ENCODE measurements at regions not wholly inside any gene's neighbourhood (a gene's known extent, or its start where the extent isn't known, plus 50 kb on each side); places are given as distances from the start of the nearest gene placed in this dataset.
"Not testable (repeated sequence)": the region's sequence is repeated elsewhere in the genome, so short reads cannot be mapped to it uniquely, and the experiment has no call there.

DNA sequence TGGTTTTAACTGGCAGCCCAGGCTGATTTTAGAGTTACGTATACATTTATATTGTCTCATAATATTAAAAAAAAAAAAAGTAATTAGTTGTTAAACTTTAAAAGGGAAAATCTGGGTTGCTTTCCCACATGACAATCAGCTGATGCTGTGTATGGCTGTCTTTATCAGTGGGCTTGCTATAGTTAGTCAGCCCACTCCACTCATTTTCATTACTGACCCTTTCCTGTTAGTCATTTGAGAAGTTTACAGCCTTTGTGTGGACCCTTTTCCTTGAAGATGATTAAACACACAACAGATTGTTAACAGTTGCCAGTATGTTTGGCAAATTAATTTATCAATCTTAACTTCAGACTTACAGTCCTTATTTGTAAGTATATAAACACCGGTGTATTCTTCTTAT is 164.5 kb upstream of the AGR3 start:
- Mint-ChIP-seq H3K27ac (ENCODE audit: unreplicated experiment) (no peak overlapping the region), H3K4me1 (ENCODE audit: low read depth, unreplicated experiment) (peaks cover 6% of the 10 kb centered on the region), H3K4me3 (ENCODE audit: unreplicated experiment) (no peak overlapping the region), H3K27me3 (ENCODE audit: insufficient read depth, unreplicated experiment) (no peaks in the 10 kb centered on the region), H3K9me3 (ENCODE audit: unreplicated experiment) (no peaks in the 10 kb centered on the region), H3K36me3 (ENCODE audit: insufficient read depth, unreplicated experiment) (no peaks in the 10 kb centered on the region)
- CTCF ChIA-PET = no interaction called here
- POLR2A ChIA-PET = no interaction called here
- TF ChIP-seq, protein P1, sequence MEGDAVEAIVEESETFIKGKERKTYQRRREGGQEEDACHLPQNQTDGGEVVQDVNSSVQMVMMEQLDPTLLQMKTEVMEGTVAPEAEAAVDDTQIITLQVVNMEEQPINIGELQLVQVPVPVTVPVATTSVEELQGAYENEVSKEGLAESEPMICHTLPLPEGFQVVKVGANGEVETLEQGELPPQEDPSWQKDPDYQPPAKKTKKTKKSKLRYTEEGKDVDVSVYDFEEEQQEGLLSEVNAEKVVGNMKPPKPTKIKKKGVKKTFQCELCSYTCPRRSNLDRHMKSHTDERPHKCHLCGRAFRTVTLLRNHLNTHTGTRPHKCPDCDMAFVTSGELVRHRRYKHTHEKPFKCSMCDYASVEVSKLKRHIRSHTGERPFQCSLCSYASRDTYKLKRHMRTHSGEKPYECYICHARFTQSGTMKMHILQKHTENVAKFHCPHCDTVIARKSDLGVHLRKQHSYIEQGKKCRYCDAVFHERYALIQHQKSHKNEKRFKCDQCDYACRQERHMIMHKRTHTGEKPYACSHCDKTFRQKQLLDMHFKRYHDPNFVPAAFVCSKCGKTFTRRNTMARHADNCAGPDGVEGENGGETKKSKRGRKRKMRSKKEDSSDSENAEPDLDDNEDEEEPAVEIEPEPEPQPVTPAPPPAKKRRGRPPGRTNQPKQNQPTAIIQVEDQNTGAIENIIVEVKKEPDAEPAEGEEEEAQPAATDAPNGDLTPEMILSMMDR (IDR thresholded peaks at IDR 0.05; ENCODE audit: insufficient read depth in 1 of 2, low read depth in 1 of 2, low read length in 1 of 2, severe bottlenecking in 1 of 2, unreplicated experiment in 1 of 2) = no peak
- Histone ChIP-seq H3K36me3 (ENCODE audit: control insufficient read depth, insufficient read depth, low read length) (no peaks in the 10 kb centered on the region), H3K4me1 (no peaks in the 10 kb centered on the region), H3K9me3 (no peaks in the 10 kb centered on the region; the same call in 1 of the 2 replicates), H3K4me3 (ENCODE audit: low read depth, low read length) (no peak overlapping the region), H3K27me3 (replicated peaks; ENCODE audit: control insufficient read depth, insufficient read depth, low read length) (no peaks in the 10 kb centered on the region)
- no TSS peak for BruUV-seq (replicated peaks)
- no peak for DNase-seq
- intact Hi-C loops (cut with micrococcal nuclease; ENCODE audit: unreplicated experiment) = no loop called here

DNA sequence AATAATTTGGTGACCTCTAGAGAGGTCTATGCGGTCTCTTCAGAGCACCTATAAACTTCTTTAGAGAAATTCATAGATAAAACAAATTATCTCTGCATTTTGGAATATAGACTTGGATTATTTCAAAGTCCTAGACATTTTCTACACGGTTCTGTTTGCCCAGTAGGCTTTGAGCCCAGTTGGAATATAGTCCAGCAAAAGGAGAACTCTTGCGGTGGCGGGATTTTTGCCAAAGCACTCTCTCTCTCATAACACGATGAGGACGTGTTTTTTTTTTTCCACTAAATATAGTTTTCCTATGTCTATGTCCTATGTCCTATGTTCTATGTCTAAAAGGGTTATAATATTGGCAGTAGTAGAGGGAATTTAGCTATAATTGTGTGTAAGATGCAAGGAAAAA is 164.9 kb upstream of the AGR3 start:
- TF ChIP-seq, protein P1 (IDR thresholded peaks at IDR 0.05; ENCODE audit: insufficient read depth in 1 of 2, low read depth in 1 of 2, low read length in 1 of 2, severe bottlenecking in 1 of 2, unreplicated experiment in 1 of 2) = no peak
- H3K36me3 ChIP-seq (ENCODE audit: control insufficient read depth, insufficient read depth, low read length) = no peaks in the 10 kb centered on the region
- intact Hi-C loops (cut with micrococcal nuclease; ENCODE audit: unreplicated experiment) = no loop called here
- H3K4me3 Mint-ChIP-seq (ENCODE audit: unreplicated experiment) = no peak overlapping the region
- no peak for DNase-seq
- H3K27me3 Mint-ChIP-seq (ENCODE audit: insufficient read depth, unreplicated experiment) = no peaks in the 10 kb centered on the region
- H3K36me3 Mint-ChIP-seq (ENCODE audit: insufficient read depth, unreplicated experiment) = no peaks in the 10 kb centered on the region
- BruUV-seq (replicated peaks) = no TSS peak
- no peaks in the 10 kb centered on the region for H3K4me1 ChIP-seq
- H3K9me3 Mint-ChIP-seq (ENCODE audit: unreplicated experiment) = no peaks in the 10 kb centered on the region
- H3K4me1 Mint-ChIP-seq (ENCODE audit: low read depth, unreplicated experiment) = peaks cover 6% of the 10 kb centered on the region
- CTCF ChIA-PET = no interaction called here
- H3K9me3 ChIP-seq = no peaks in the 10 kb centered on the region; the same call in 1 of the 2 replicates
- H3K27ac Mint-ChIP-seq (ENCODE audit: unreplicated experiment) = no peak overlapping the region
- no peaks in the 10 kb centered on the region for H3K27me3 ChIP-seq (replicated peaks; ENCODE audit: control insufficient read depth, insufficient read depth, low read length)
- no peak overlapping the region for H3K4me3 ChIP-seq (ENCODE audit: low read depth, low read length)
- POLR2A ChIA-PET = no interaction called here

DNA sequence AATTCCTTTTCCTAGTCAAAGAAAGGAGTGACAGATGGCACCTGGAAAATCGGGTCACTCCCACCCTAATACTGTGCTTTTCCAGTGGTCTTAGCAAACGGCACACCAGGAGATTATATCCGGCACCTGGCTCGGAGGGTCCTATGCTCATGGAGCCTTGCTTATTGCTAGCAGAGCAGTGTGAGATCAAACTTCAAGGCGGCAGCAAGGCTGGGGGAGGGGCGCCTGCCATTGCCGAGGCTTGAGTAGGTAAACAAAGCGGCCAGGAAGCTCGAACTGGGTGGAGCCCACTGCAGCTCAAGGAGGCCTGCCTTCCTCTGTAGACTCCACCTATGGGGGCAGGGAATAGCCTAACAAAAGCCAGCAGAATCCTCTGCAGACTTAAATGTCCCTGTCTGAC is 171.4 kb upstream of the AGR3 start:
- H3K27ac Mint-ChIP-seq (ENCODE audit: unreplicated experiment); H3K36me3 ChIP-seq (ENCODE audit: control insufficient read depth, insufficient read depth, low read length); H3K4me3 Mint-ChIP-seq (ENCODE audit: unreplicated experiment); H3K27me3 ChIP-seq (replicated peaks; ENCODE audit: control insufficient read depth, insufficient read depth, low read length); POLR2A ChIA-PET; H3K4me1 ChIP-seq; CTCF ChIA-PET; H3K9me3 ChIP-seq; H3K4me3 ChIP-seq (ENCODE audit: low read depth, low read length); H3K27me3 Mint-ChIP-seq (ENCODE audit: insufficient read depth, unreplicated experiment); H3K9me3 Mint-ChIP-seq (ENCODE audit: unreplicated experiment); intact Hi-C loops (cut with micrococcal nuclease; ENCODE audit: unreplicated experiment); H3K4me1 Mint-ChIP-seq (ENCODE audit: low read depth, unreplicated experiment); DNase-seq; H3K36me3 Mint-ChIP-seq (ENCODE audit: insufficient read depth, unreplicated experiment); BruUV-seq (replicated peaks): not testable (repeated sequence)

DNA sequence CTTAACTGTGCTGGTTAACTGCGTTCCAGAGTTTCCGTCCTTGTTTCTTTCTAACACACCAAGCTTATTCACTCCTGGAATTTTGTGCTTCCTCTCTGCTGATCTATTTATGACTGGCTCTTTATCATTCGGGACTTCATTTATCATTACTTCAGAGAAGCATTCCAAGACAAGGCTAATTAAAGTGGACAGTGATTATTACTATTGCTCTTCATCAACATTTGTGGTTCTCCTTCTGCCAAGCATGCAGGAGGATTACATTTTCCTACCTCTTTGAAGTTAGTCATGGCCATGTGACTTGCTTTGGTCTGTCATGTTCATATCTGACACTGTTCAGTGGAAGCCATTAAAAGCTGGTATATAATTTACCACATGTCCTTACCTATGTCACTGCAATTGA is 172.4 kb upstream of the AGR3 start:
- Mint-ChIP-seq H3K36me3 (ENCODE audit: insufficient read depth, unreplicated experiment) (no peaks in the 10 kb centered on the region), H3K27ac (ENCODE audit: unreplicated experiment) (no peak overlapping the region), H3K4me1 (ENCODE audit: low read depth, unreplicated experiment) (peaks cover 8% of the 10 kb centered on the region), H3K4me3 (ENCODE audit: unreplicated experiment) (no peak overlapping the region), H3K9me3 (ENCODE audit: unreplicated experiment) (peaks cover 10% of the 10 kb centered on the region), H3K27me3 (ENCODE audit: insufficient read depth, unreplicated experiment) (no peaks in the 10 kb centered on the region)
- DNase-seq = no peak
- TF ChIP-seq, protein P1 (IDR thresholded peaks at IDR 0.05; ENCODE audit: insufficient read depth in 1 of 2, low read depth in 1 of 2, low read length in 1 of 2, severe bottlenecking in 1 of 2, unreplicated experiment in 1 of 2) = no peak
- BruUV-seq (replicated peaks) = no TSS peak
- Histone ChIP-seq H3K4me3 (ENCODE audit: low read depth, low read length) (no peak overlapping the region), H3K4me1 (peaks cover 4% of the 10 kb centered on the region; the same call in 1 of the 2 replicates), H3K9me3 (peaks cover 2% of the 10 kb centered on the region; the same call in 1 of the 2 replicates), H3K36me3 (ENCODE audit: control insufficient read depth, insufficient read depth, low read length) (no peaks in the 10 kb centered on the region), H3K27me3 (replicated peaks; ENCODE audit: control insufficient read depth, insufficient read depth, low read length) (no peaks in the 10 kb centered on the region)
- ChIA-PET POLR2A (no interaction called here), CTCF (no interaction called here)
- intact Hi-C loops (cut with micrococcal nuclease; ENCODE audit: unreplicated experiment) = no loop called here
